HL-60 (cell line): ENCODE measurements at regions not wholly inside any gene's neighbourhood (a gene's known extent, or its start where the extent isn't known, plus 50 kb on each side); places are given as distances from the start of the nearest gene placed in this dataset.

Source experiments
- GABPA ChIP-seq: IDR thresholded peaks from 2 replicates; pipeline ENCODE4 v1.6.1; 2012; ENCODE audit warnings: low read depth
- POLR2AphosphoS5 ChIP-seq: IDR thresholded peaks from 2 replicates; pipeline ENCODE4 v1.6.1; 2012; ENCODE audit warnings: low read depth
- SPI1 ChIP-seq: IDR thresholded peaks from 2 replicates; pipeline ENCODE4 v1.6.1; 2012; ENCODE audit warnings: low read depth, mild to moderate bottlenecking, borderline replicate concordance
- TF ChIP-seq, protein P1 (sequence below): IDR thresholded peaks from one replicate; pipeline ENCODE4 v1.5.1; 2011; ENCODE audit warnings: low read length, control low read depth, inconsistent platforms; ENCODE audit not compliant: insufficient read depth
- TF ChIP-seq, protein P2 (sequence below): IDR thresholded peaks from 2 replicates; pipeline ENCODE4 v1.6.1; 2012; ENCODE audit warnings: low read depth; ENCODE audit not compliant: insufficient replicate concordance

DNA sequence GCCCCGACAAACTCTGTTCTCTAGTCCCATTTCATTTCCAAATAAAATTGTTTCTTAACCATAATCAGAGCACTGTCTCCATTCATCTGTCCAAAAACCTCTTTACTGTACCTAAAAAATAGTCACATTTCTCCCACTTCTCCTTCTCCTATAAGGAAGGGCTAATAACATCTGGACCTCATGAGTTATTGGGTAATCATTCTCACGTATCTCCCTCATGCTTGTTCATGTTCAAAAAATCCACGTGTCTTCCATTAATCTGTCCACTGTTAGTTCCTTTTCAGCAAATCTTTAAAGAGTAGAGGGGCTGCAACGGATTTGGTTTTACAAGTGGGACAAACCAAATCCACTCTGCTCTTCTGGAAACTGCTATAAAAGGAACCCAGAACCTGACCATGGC, 1418.8 kb downstream of the MRPL39 start:
- TF ChIP-seq, protein P1, sequence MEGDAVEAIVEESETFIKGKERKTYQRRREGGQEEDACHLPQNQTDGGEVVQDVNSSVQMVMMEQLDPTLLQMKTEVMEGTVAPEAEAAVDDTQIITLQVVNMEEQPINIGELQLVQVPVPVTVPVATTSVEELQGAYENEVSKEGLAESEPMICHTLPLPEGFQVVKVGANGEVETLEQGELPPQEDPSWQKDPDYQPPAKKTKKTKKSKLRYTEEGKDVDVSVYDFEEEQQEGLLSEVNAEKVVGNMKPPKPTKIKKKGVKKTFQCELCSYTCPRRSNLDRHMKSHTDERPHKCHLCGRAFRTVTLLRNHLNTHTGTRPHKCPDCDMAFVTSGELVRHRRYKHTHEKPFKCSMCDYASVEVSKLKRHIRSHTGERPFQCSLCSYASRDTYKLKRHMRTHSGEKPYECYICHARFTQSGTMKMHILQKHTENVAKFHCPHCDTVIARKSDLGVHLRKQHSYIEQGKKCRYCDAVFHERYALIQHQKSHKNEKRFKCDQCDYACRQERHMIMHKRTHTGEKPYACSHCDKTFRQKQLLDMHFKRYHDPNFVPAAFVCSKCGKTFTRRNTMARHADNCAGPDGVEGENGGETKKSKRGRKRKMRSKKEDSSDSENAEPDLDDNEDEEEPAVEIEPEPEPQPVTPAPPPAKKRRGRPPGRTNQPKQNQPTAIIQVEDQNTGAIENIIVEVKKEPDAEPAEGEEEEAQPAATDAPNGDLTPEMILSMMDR = no peak
- TF ChIP-seq SPI1 (no peak), POLR2AphosphoS5 (no peak), GABPA (no peak)
- TF ChIP-seq, protein P2, sequence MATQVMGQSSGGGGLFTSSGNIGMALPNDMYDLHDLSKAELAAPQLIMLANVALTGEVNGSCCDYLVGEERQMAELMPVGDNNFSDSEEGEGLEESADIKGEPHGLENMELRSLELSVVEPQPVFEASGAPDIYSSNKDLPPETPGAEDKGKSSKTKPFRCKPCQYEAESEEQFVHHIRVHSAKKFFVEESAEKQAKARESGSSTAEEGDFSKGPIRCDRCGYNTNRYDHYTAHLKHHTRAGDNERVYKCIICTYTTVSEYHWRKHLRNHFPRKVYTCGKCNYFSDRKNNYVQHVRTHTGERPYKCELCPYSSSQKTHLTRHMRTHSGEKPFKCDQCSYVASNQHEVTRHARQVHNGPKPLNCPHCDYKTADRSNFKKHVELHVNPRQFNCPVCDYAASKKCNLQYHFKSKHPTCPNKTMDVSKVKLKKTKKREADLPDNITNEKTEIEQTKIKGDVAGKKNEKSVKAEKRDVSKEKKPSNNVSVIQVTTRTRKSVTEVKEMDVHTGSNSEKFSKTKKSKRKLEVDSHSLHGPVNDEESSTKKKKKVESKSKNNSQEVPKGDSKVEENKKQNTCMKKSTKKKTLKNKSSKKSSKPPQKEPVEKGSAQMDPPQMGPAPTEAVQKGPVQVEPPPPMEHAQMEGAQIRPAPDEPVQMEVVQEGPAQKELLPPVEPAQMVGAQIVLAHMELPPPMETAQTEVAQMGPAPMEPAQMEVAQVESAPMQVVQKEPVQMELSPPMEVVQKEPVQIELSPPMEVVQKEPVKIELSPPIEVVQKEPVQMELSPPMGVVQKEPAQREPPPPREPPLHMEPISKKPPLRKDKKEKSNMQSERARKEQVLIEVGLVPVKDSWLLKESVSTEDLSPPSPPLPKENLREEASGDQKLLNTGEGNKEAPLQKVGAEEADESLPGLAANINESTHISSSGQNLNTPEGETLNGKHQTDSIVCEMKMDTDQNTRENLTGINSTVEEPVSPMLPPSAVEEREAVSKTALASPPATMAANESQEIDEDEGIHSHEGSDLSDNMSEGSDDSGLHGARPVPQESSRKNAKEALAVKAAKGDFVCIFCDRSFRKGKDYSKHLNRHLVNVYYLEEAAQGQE = no peak
